HG02678 (cell line): ENCODE measurements at regions not wholly inside any gene's neighbourhood (a gene's known extent, or its start where the extent isn't known, plus 50 kb on each side); places are given as distances from the start of the nearest gene placed in this dataset.
"Not testable (repeated sequence)": the region's sequence is repeated elsewhere in the genome, so short reads cannot be mapped to it uniquely, and the experiment has no call there.

Experiments used
- ATAC-seq: cut with Tn5 transposase; IDR thresholded peaks from one replicate; pipeline ENCODE4 v1.9.1; 2021; ENCODE audit warnings: mild to moderate bottlenecking, moderate library complexity; ENCODE audit not compliant: unreplicated experiment

- ATAC-seq, result no peak
These were observed 145.2 kb upstream of the KRR1 start for GRCh38 chr12:75656648-75657047.

- ATAC-seq, result no peak
These were observed 144.8 kb upstream of the KRR1 start for GRCh38 chr12:75656210-75656609.

- peak; percentile 79 for ATAC-seq
These were observed 144.0 kb upstream of the KRR1 start for GRCh38 chr12:75655315-75655806.

- no peak for ATAC-seq
These were observed 139.9 kb upstream of the KRR1 start for GRCh38 chr12:75651342-75651695.

- ATAC-seq, result no peak
These were observed 139.4 kb upstream of the KRR1 start for GRCh38 chr12:75650595-75651341.

- ATAC-seq, result no peak
These were observed 138.7 kb upstream of the KRR1 start for GRCh38 chr12:75650100-75650499.

- no peak for ATAC-seq
These were observed 137.4 kb upstream of the KRR1 start for GRCh38 chr12:75648856-75649255.

GRCh38 chr12:75646329-75647210 lies 135.2 kb upstream of the KRR1 start:
- no peak for ATAC-seq

- no peak for ATAC-seq
These were observed 133.2 kb upstream of the KRR1 start for GRCh38 chr12:75644472-75645072.

GRCh38 chr12:75643119-75643518 lies 131.7 kb upstream of the KRR1 start:
- ATAC-seq, result not testable (repeated sequence)

- no peak for ATAC-seq
These were observed 130.8 kb upstream of the KRR1 start for GRCh38 chr12:75642226-75642625.

GRCh38 chr12:75641031-75641780 lies 129.8 kb upstream of the KRR1 start:
- peak; percentile 99 for ATAC-seq

GRCh38 chr12:75638792-75639191 lies 127.4 kb upstream of the KRR1 start:
- no peak for ATAC-seq

- ATAC-seq, result no peak
These were observed 125.2 kb upstream of the KRR1 start for GRCh38 chr12:75636607-75637006.

GRCh38 chr12:75635606-75636444 lies 124.4 kb upstream of the KRR1 start:
- no peak for ATAC-seq

- ATAC-seq, result no peak
These were observed 123.1 kb upstream of the KRR1 start for GRCh38 chr12:75634244-75635222.

- no peak for ATAC-seq
These were observed 122.4 kb upstream of the KRR1 start for GRCh38 chr12:75633789-75634188.

- no peak for ATAC-seq
These were observed 121.0 kb upstream of the KRR1 start for GRCh38 chr12:75632442-75632841.

- no peak for ATAC-seq
These were observed 120.4 kb upstream of the KRR1 start for GRCh38 chr12:75631831-75632230.
